H1 (cell line): ENCODE measurements at regions not wholly inside any gene's neighbourhood (a gene's known extent, or its start where the extent isn't known, plus 50 kb on each side); places are given as distances from the start of the nearest gene placed in this dataset.

ENCODE experiments used
- CREB1 ChIP-seq: IDR thresholded peaks from 2 replicates; pipeline ENCODE4 v1.6.1; 2012; ENCODE audit warnings: inconsistent platforms
- EGR1 ChIP-seq: IDR thresholded peaks from 2 replicates; pipeline ENCODE4 v1.6.1; 2011; ENCODE audit warnings: low read depth, low read length, borderline replicate concordance
- EZH2 ChIP-seq: fragments of 200-600 bp; sonication (generic); IDR thresholded peaks from 2 replicates; pipeline ENCODE4 v1.7.1; 2012; ENCODE audit warnings: low read depth, mild to moderate bottlenecking, moderate library complexity, low read length, inconsistent platforms; ENCODE audit not compliant: severe bottlenecking
- KDM1A ChIP-seq: fragments of 200-600, 300-600 bp; sonication (generic); IDR thresholded peaks from 2 replicates; pipeline ENCODE4 v1.7.1; 2016; ENCODE audit warnings: mild to moderate bottlenecking, low read length, borderline replicate concordance
- POLR2AphosphoS5 ChIP-seq: IDR thresholded peaks from 2 replicates; pipeline ENCODE4 v1.6.1; 2011; ENCODE audit warnings: low read depth, low read length
- POU5F1 ChIP-seq: IDR thresholded peaks from 2 replicates; pipeline ENCODE4 v1.6.1; 2011; ENCODE audit warnings: low read depth, mild to moderate bottlenecking, low read length, moderate library complexity
- TAF1 ChIP-seq: IDR thresholded peaks from 2 replicates; pipeline ENCODE4 v1.6.1; 2011; ENCODE audit warnings: mild to moderate bottlenecking, low read depth, low read length
- TAF7 ChIP-seq: optimal IDR thresholded peaks from 2 replicates; pipeline ENCODE3; 2011; ENCODE audit warnings: low read depth, mild to moderate bottlenecking, inconsistent platforms, low read length, moderate library complexity, borderline replicate concordance
- TF ChIP-seq, protein P1 (sequence below), 3 experiments: IDR thresholded peaks; 1 replicate in 2 of 3; 2 replicates in 1 of 3; pipeline versions ENCODE4 v1.5.1 to v1.6.1; 2011; ENCODE audit warnings: low read length in 3 of 3, mild to moderate bottlenecking in 3 of 3, inconsistent platforms in 2 of 3, low read depth in 1 of 3, moderate library complexity in 1 of 3; ENCODE audit not compliant: insufficient read depth in 1 of 3; ENCODE audit errors: control extremely low read depth in 1 of 3

GRCh38 chr6:170463101-170463721, 89.9 kb downstream of the PSMB1 start:
- TF ChIP-seq TAF7 = no peak
- TF ChIP-seq, protein P1, sequence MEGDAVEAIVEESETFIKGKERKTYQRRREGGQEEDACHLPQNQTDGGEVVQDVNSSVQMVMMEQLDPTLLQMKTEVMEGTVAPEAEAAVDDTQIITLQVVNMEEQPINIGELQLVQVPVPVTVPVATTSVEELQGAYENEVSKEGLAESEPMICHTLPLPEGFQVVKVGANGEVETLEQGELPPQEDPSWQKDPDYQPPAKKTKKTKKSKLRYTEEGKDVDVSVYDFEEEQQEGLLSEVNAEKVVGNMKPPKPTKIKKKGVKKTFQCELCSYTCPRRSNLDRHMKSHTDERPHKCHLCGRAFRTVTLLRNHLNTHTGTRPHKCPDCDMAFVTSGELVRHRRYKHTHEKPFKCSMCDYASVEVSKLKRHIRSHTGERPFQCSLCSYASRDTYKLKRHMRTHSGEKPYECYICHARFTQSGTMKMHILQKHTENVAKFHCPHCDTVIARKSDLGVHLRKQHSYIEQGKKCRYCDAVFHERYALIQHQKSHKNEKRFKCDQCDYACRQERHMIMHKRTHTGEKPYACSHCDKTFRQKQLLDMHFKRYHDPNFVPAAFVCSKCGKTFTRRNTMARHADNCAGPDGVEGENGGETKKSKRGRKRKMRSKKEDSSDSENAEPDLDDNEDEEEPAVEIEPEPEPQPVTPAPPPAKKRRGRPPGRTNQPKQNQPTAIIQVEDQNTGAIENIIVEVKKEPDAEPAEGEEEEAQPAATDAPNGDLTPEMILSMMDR (IDR thresholded peaks at IDR 0.05; ENCODE audit: control extremely low read depth in 1 of 3, insufficient read depth in 1 of 3, low read depth in 1 of 3, low read length in 3 of 3) = no peak
- no peak for TF ChIP-seq EGR1
- no peak for TF ChIP-seq TAF1
- TF ChIP-seq KDM1A = no peak
- TF ChIP-seq CREB1 = no peak
- no peak for TF ChIP-seq EZH2
- no peak for TF ChIP-seq POU5F1
- TF ChIP-seq POLR2AphosphoS5 = no peak
